Natural killer cell (primary cell): ENCODE measurements at regions not wholly inside any gene's neighbourhood (a gene's known extent, or its start where the extent isn't known, plus 50 kb on each side); places are given as distances from the start of the nearest gene placed in this dataset.

Source experiments
- ATAC-seq, 3 donors: fragments of 150-1000 bp in 2 of 3; fragments of 200-7000 bp in 1 of 3; cut with Tn5 transposase; 1 replicate in 1 of 3; 2 replicates in 2 of 3; pipeline ENCODE4 v1.10.0; 2021; ENCODE audit warnings: mild to moderate bottlenecking in 2 of 3, moderate library complexity in 2 of 3
- DNase-seq, 2 donors: peaks; one replicate each; pipeline versions ENCODE4 v3.0.0 to v3.0.0-alpha.2; 2013 to 2021; ENCODE audit warnings: mixed read lengths in 1 of 2
- H3K27ac ChIP-seq: one replicate; pipeline ENCODE4 v1.5.1; 2013; ENCODE audit warnings: mild to moderate bottlenecking, low read length
- H3K27me3 ChIP-seq: one replicate; pipeline ENCODE4 v1.6.1; 2013; ENCODE audit warnings: low read length; ENCODE audit not compliant: control insufficient read depth, insufficient read depth
- H3K36me3 ChIP-seq: one replicate; pipeline ENCODE4 v1.6.1; 2013; ENCODE audit warnings: low read length; ENCODE audit not compliant: control insufficient read depth, insufficient read depth
- H3K4me1 ChIP-seq: one replicate; pipeline ENCODE4 v1.6.1; 2013; ENCODE audit warnings: low read length; ENCODE audit not compliant: control insufficient read depth, insufficient read depth
- H3K4me3 ChIP-seq: one replicate; pipeline ENCODE4 v1.5.1; 2013; ENCODE audit warnings: low read length
- H3K9me3 ChIP-seq: one replicate; pipeline ENCODE4 v1.6.1; 2013; ENCODE audit warnings: low read length; ENCODE audit not compliant: control insufficient read depth, insufficient read depth
- H3K27ac Mint-ChIP-seq, 2 donors: one replicate each; pipeline ENCODE4 v1.8.0; 2022; ENCODE audit warnings: mild to moderate bottlenecking in 2 of 2, mixed read lengths in 2 of 2, moderate library complexity in 1 of 2
- H3K27me3 Mint-ChIP-seq, 2 donors: one replicate each; pipeline ENCODE4 v1.8.0; 2022; ENCODE audit warnings: low read depth in 2 of 2, mixed read lengths in 2 of 2
- H3K36me3 Mint-ChIP-seq: one replicate; pipeline ENCODE4 v1.8.0; 2022; ENCODE audit warnings: mixed read lengths
- H3K4me1 Mint-ChIP-seq, 2 donors: one replicate each; pipeline ENCODE4 v1.8.0; 2022; ENCODE audit warnings: mixed read lengths in 2 of 2
- H3K4me3 Mint-ChIP-seq: one replicate; pipeline ENCODE4 v1.8.0; 2022; ENCODE audit warnings: mild to moderate bottlenecking, moderate library complexity, mixed read lengths
- H3K9me3 Mint-ChIP-seq, 2 donors: one replicate each; pipeline ENCODE4 v1.8.0; 2022; ENCODE audit warnings: mixed read lengths in 2 of 2
- CTCF ChIP-seq: fragments of 200-600 bp; IDR thresholded peaks from one replicate; pipeline ENCODE4 v1.8.0; 2022; ENCODE audit warnings: antibody characterized with exemption
- whole genome bisulfite sequencing: methylation state at CpG from one replicate; pipeline ENCODE4 v1.1.7; 2013; ENCODE audit warnings: missing lambda C conversion rate; ENCODE audit not compliant: insufficient coverage; 5-methylcytosine and 5-hydroxymethylcytosine counted together
- intact Hi-C: fragments of 100-400 bp; cut with micrococcal nuclease; formaldehyde crosslinking; loops from one replicate; pipeline ENCODE4 v1.14.2; 2022

GRCh38 chr1:29953961-29954360 lies 717.6 kb downstream of the PTPRU start:
- Histone ChIP-seq H3K27ac (no peak overlapping the region), H3K4me1 (no peaks in the 10 kb centered on the region), H3K9me3 (no peaks in the 10 kb centered on the region), H3K36me3 (no peaks in the 10 kb centered on the region), H3K27me3 (no peaks in the 10 kb centered on the region), H3K4me3 (no peak overlapping the region)
- Mint-ChIP-seq H3K36me3 (no peaks in the 10 kb centered on the region), H3K27ac (no peak overlapping the region), H3K27me3 (peaks cover 0 to 38% of the 10 kb centered on the region in 2 donors), H3K9me3 (no peaks in the 10 kb centered on the region), H3K4me1 (peaks cover 6% of the 10 kb centered on the region in 2 donors), H3K4me3 (no peak overlapping the region)
- WGBS: 48% methylated on average over 7 of the region's 7 CpGs
- ATAC-seq (no peak), DNase-seq (no peak)
- TF ChIP-seq CTCF: no peak
- intact Hi-C loops: no loop called here

GRCh38 chr1:29949676-29950075 lies 713.4 kb downstream of the PTPRU start:
- H3K4me3 ChIP-seq: no peak overlapping the region
- no peaks in the 10 kb centered on the region for H3K36me3 ChIP-seq
- Mint-ChIP-seq H3K36me3 (no peaks in the 10 kb centered on the region), H3K27me3 (peaks cover 12 to 40% of the 10 kb centered on the region in 2 donors), H3K27ac (no peak overlapping the region), H3K4me1 (peaks cover 0 to 5% of the 10 kb centered on the region in 2 donors), H3K9me3 (no peaks in the 10 kb centered on the region), H3K4me3 (no peak overlapping the region)
- no peak overlapping the region for H3K27ac ChIP-seq
- DNase-seq: no peak
- H3K27me3 ChIP-seq: no peaks in the 10 kb centered on the region
- H3K4me1 ChIP-seq: no peaks in the 10 kb centered on the region
- 93% methylated on average over 1 of the region's 1 CpG for WGBS
- ATAC-seq: no peak
- TF ChIP-seq CTCF: no peak
- intact Hi-C loops: no loop called here
- H3K9me3 ChIP-seq: no peaks in the 10 kb centered on the region

GRCh38 chr1:29948581-29948980 lies 712.3 kb downstream of the PTPRU start:
- 34% methylated on average over 8 of the region's 8 CpGs for WGBS
- no peaks in the 10 kb centered on the region for H3K36me3 Mint-ChIP-seq
- no peak overlapping the region for H3K27ac Mint-ChIP-seq
- H3K9me3 ChIP-seq: no peaks in the 10 kb centered on the region
- peaks cover 0 to 5% of the 10 kb centered on the region in 2 donors for H3K4me1 Mint-ChIP-seq
- H3K9me3 Mint-ChIP-seq: no peaks in the 10 kb centered on the region
- H3K4me3 ChIP-seq: no peak overlapping the region
- peaks cover 12 to 39% of the 10 kb centered on the region in 2 donors for H3K27me3 Mint-ChIP-seq
- no peak for TF ChIP-seq CTCF
- no peaks in the 10 kb centered on the region for H3K36me3 ChIP-seq
- no peaks in the 10 kb centered on the region for H3K4me1 ChIP-seq
- DNase-seq (no peak), ATAC-seq (no peak)
- no peak overlapping the region for H3K27ac ChIP-seq
- no peaks in the 10 kb centered on the region for H3K27me3 ChIP-seq
- no peak overlapping the region for H3K4me3 Mint-ChIP-seq
- intact Hi-C loops: no loop called here

- Mint-ChIP-seq H3K27me3 (peaks cover 14 to 35% of the 10 kb centered on the region in 2 donors), H3K36me3 (no peaks in the 10 kb centered on the region), H3K4me3 (no peak overlapping the region), H3K27ac (no peak overlapping the region), H3K4me1 (peaks cover 0 to 5% of the 10 kb centered on the region in 2 donors), H3K9me3 (no peaks in the 10 kb centered on the region)
- DNase-seq (no peak), ATAC-seq (no peak)
- no peaks in the 10 kb centered on the region for H3K36me3 ChIP-seq
- no peak overlapping the region for H3K27ac ChIP-seq
- no peaks in the 10 kb centered on the region for H3K4me1 ChIP-seq
- H3K9me3 ChIP-seq: no peaks in the 10 kb centered on the region
- H3K27me3 ChIP-seq: no peaks in the 10 kb centered on the region
- no peak overlapping the region for H3K4me3 ChIP-seq
- no peak for TF ChIP-seq CTCF
- intact Hi-C loops: no loop called here
- WGBS: 76% methylated on average over 3 of the region's 3 CpGs
Measured at GRCh38 chr1:29946057-29946456, 709.7 kb downstream of the PTPRU start.
